CD14-positive monocyte (primary cell): ENCODE measurements at regions not wholly inside any gene's neighbourhood (a gene's known extent, or its start where the extent isn't known, plus 50 kb on each side); places are given as distances from the start of the nearest gene placed in this dataset.

ENCODE experiments used
- DNase-seq, 3 donors: peaks; one replicate each; pipeline ENCODE4 v3.0.0-alpha.2; 2011 to 2022
- H2AFZ ChIP-seq: 2 replicates; pipeline ENCODE4 v1.6.0; 2012; ENCODE audit warnings: mild to moderate bottlenecking, low read depth, low read length, inconsistent platforms; ENCODE audit not compliant: insufficient read depth, poor library complexity, severe bottlenecking
- H3K27ac ChIP-seq, 2 donors: 1 replicate in 1 of 2; 2 replicates in 1 of 2; pipeline ENCODE4 v1.5.1; 2012 to 2013; ENCODE audit warnings: low read length in 2 of 2, control low read depth in 1 of 2, inconsistent platforms in 1 of 2, low read depth in 1 of 2, mild to moderate bottlenecking in 1 of 2
- H3K27me3 ChIP-seq, 2 donors: one replicate each; pipeline versions ENCODE4 v1.6.0 to v1.6.1; 2011 to 2013; ENCODE audit warnings: low read length in 2 of 2; ENCODE audit not compliant: control insufficient read depth in 2 of 2, insufficient read depth in 2 of 2
- H3K36me3 ChIP-seq, 2 donors: replicated peaks in 1 of 2; 1 replicate in 1 of 2; 2 replicates in 1 of 2; pipeline versions ENCODE4 v1.5.1 to v1.6.1; 2012 to 2013; ENCODE audit warnings: low read length in 2 of 2, control low read depth in 1 of 2, inconsistent platforms in 1 of 2, mild to moderate bottlenecking in 1 of 2; ENCODE audit not compliant: insufficient read depth in 2 of 2, control insufficient read depth in 1 of 2
- H3K4me1 ChIP-seq, 2 donors: 1 replicate in 1 of 2; 2 replicates in 1 of 2; pipeline versions ENCODE4 v1.5.1 to v1.6.1; 2012 to 2013; ENCODE audit warnings: low read length in 2 of 2, control low read depth in 1 of 2, inconsistent platforms in 1 of 2, mild to moderate bottlenecking in 1 of 2, moderate library complexity in 1 of 2; ENCODE audit not compliant: insufficient read depth in 2 of 2, control insufficient read depth in 1 of 2
- H3K4me2 ChIP-seq: replicated peaks from 2 replicates; pipeline ENCODE3; 2012; ENCODE audit warnings: low read length, moderate library complexity, mild to moderate bottlenecking; ENCODE audit not compliant: poor library complexity, severe bottlenecking; ENCODE audit errors: extremely low read depth
- H3K4me3 ChIP-seq, 3 experiments: fragments of 200-600 bp in 1 of 3; sonication (generic) in 1 of 3; replicated peaks in 1 of 3; 1 replicate in 2 of 3; 2 replicates in 1 of 3; pipeline ENCODE4 v1.5.1; 2011 to 2013; ENCODE audit warnings: low read length in 3 of 3, mild to moderate bottlenecking in 3 of 3, control low read depth in 2 of 3, low read depth in 2 of 3, inconsistent platforms in 1 of 3, moderate library complexity in 1 of 3
- H3K79me2 ChIP-seq: 2 replicates; pipeline ENCODE4 v1.6.0; 2012; ENCODE audit warnings: mild to moderate bottlenecking, control low read depth, inconsistent platforms, low read length, moderate library complexity; ENCODE audit not compliant: insufficient read depth
- H3K9ac ChIP-seq: 2 replicates; pipeline ENCODE4 v1.6.0; 2017; ENCODE audit warnings: low read length, mild to moderate bottlenecking; ENCODE audit not compliant: insufficient read depth, poor library complexity, severe bottlenecking
- H3K9me3 ChIP-seq, 2 donors: replicated peaks in 1 of 2; 1 replicate in 1 of 2; 2 replicates in 1 of 2; pipeline versions ENCODE4 v1.5.1 to v1.6.1; 2012 to 2013; ENCODE audit warnings: low read length in 2 of 2, control low read depth in 1 of 2; ENCODE audit not compliant: control insufficient read depth in 1 of 2, insufficient read depth in 1 of 2
- H4K20me1 ChIP-seq: 2 replicates; pipeline ENCODE4 v1.6.0; 2012; ENCODE audit warnings: mild to moderate bottlenecking, low read length, control low read depth, moderate library complexity; ENCODE audit not compliant: insufficient read depth
- H3K27ac Mint-ChIP-seq, 7 donors: one replicate each; pipeline ENCODE4 v1.8.0; 2020; ENCODE audit warnings: mild to moderate bottlenecking in 7 of 7, mixed read lengths in 7 of 7, moderate library complexity in 6 of 7, inconsistent platforms in 2 of 7
- H3K27me3 Mint-ChIP-seq, 3 donors: one replicate each; pipeline ENCODE4 v1.8.0; 2021 to 2022; ENCODE audit warnings: low read depth in 3 of 3, mild to moderate bottlenecking in 3 of 3, mixed read lengths in 3 of 3, moderate library complexity in 3 of 3, inconsistent platforms in 1 of 3
- H3K36me3 Mint-ChIP-seq, 2 donors: one replicate each; pipeline ENCODE4 v1.8.0; 2020; ENCODE audit warnings: mixed read lengths in 2 of 2, inconsistent platforms in 1 of 2, mild to moderate bottlenecking in 1 of 2
- H3K4me1 Mint-ChIP-seq: one replicate; pipeline ENCODE4 v1.8.0; 2020; ENCODE audit warnings: mild to moderate bottlenecking, mixed read lengths
- H3K4me3 Mint-ChIP-seq, 2 donors: one replicate each; pipeline ENCODE4 v1.8.0; 2020; ENCODE audit warnings: mild to moderate bottlenecking in 2 of 2, mixed read lengths in 2 of 2, moderate library complexity in 1 of 2
- H3K9me3 Mint-ChIP-seq, 7 donors: one replicate each; pipeline ENCODE4 v1.8.0; 2020 to 2022; ENCODE audit warnings: mixed read lengths in 7 of 7, mild to moderate bottlenecking in 6 of 7, moderate library complexity in 6 of 7, inconsistent platforms in 2 of 7
- CTCF ChIP-seq: fragments of 200-600 bp; IDR thresholded peaks from one replicate; pipeline ENCODE4 v1.8.0; 2022; ENCODE audit warnings: antibody characterized with exemption, mild to moderate bottlenecking
- WGBS: methylation state at CpG from one replicate; pipeline ENCODE4 v1.1.5; 2013; ENCODE audit warnings: missing lambda C conversion rate; ENCODE audit not compliant: insufficient coverage; 5-methylcytosine and 5-hydroxymethylcytosine counted together
- intact Hi-C, 2 donors: fragments of 100-400 bp; cut with micrococcal nuclease; formaldehyde crosslinking; loops; one replicate each; pipeline versions ENCODE4 v1.15.0 to v1.15.1; 2023

GRCh38 chr16:87056083-87056482 is 261.1 kb downstream of the C16orf95 start:
- WGBS: 100% methylated on average over 2 of the region's 4 CpGs
- H3K9me3 ChIP-seq: peaks cover 5 to 6% of the 10 kb centered on the region in 2 donors
- no peaks in the 10 kb centered on the region for H3K79me2 ChIP-seq
- no peak overlapping the region for H3K4me3 Mint-ChIP-seq
- H3K27ac Mint-ChIP-seq: no peak overlapping the region
- intact Hi-C loops: no loop called here
- peaks cover 14 to 17% of the 10 kb centered on the region in 2 donors for H3K4me1 ChIP-seq
- H3K4me2 ChIP-seq: no peak overlapping the region
- no peak overlapping the region for H3K9ac ChIP-seq
- H3K36me3 ChIP-seq: no peaks in the 10 kb centered on the region
- H2AFZ ChIP-seq: no peak overlapping the region
- H3K4me3 ChIP-seq: no peak overlapping the region
- H3K27ac ChIP-seq: no peak overlapping the region
- no peaks in the 10 kb centered on the region for H4K20me1 ChIP-seq
- peaks cover 17% of the 10 kb centered on the region for H3K4me1 Mint-ChIP-seq
- no peak for TF ChIP-seq CTCF
- H3K36me3 Mint-ChIP-seq: no peaks in the 10 kb centered on the region
- no peak for DNase-seq
- peaks cover 2 to 11% of the 10 kb centered on the region in 2 donors for H3K27me3 ChIP-seq
- peaks cover 2 to 11% (median 5%) of the 10 kb centered on the region in 7 donors for H3K9me3 Mint-ChIP-seq
- peaks cover 19 to 36% (median 25%) of the 10 kb centered on the region in 3 donors for H3K27me3 Mint-ChIP-seq

- 98% methylated on average over 13 of the region's 15 CpGs for WGBS
- no peak for TF ChIP-seq CTCF
Observed at GRCh38 chr16:87056551-87056950, 260.6 kb downstream of the C16orf95 start.

More at GRCh38 chr16:87056551-87056950, 260.6 kb downstream of the C16orf95 start:
- Mint-ChIP-seq H3K4me1 (peaks cover 21% of the 10 kb centered on the region), H3K27ac (no peak overlapping the region), H3K36me3 (no peaks in the 10 kb centered on the region), H3K27me3 (peaks cover 19 to 33% (median 23%) of the 10 kb centered on the region in 3 donors), H3K9me3 (peaks cover 2 to 11% (median 5%) of the 10 kb centered on the region in 7 donors), H3K4me3 (no peak overlapping the region)
- DNase-seq: no peak
- no peak overlapping the region for H3K9ac ChIP-seq
- no peak overlapping the region for H3K4me2 ChIP-seq
- peaks cover 2 to 11% of the 10 kb centered on the region in 2 donors for H3K27me3 ChIP-seq
- peaks cover 15 to 21% of the 10 kb centered on the region in 2 donors for H3K4me1 ChIP-seq
- no peak overlapping the region for H3K4me3 ChIP-seq
- no peaks in the 10 kb centered on the region for H4K20me1 ChIP-seq
- H3K79me2 ChIP-seq: no peaks in the 10 kb centered on the region
- intact Hi-C loops: no loop called here
- H3K9me3 ChIP-seq: peaks cover 5 to 6% of the 10 kb centered on the region in 2 donors
- no peak overlapping the region for H2AFZ ChIP-seq
- no peaks in the 10 kb centered on the region for H3K36me3 ChIP-seq
- no peak overlapping the region for H3K27ac ChIP-seq
